SJSA1 (cell line): ENCODE measurements at regions not wholly inside any gene's neighbourhood (a gene's known extent, or its start where the extent isn't known, plus 50 kb on each side); places are given as distances from the start of the nearest gene placed in this dataset.

Experiments used
- DNase-seq, 2 experiments: peaks; one replicate each; pipeline ENCODE4 v3.0.0-alpha.2; 2015 to 2020; ENCODE audit warnings: low spot score in 2 of 2, low read depth in 1 of 2
- H3K27ac ChIP-seq: fragments of 250-450 bp; sonication (Bioruptor Pico); 2 replicates; pipeline ENCODE4 v1.5.1; 2020; ENCODE audit warnings: mild to moderate bottlenecking, moderate library complexity
- H3K27me3 ChIP-seq: fragments of 250-450 bp; sonication (Bioruptor Pico); replicated peaks from 2 replicates; pipeline ENCODE4 v1.5.1; 2020; ENCODE audit warnings: mild to moderate bottlenecking, moderate library complexity
- H3K36me3 ChIP-seq: fragments of 250-450 bp; sonication (Bioruptor Pico); 2 replicates; pipeline ENCODE4 v1.5.1; 2020; ENCODE audit warnings: mild to moderate bottlenecking
- H3K4me1 ChIP-seq: fragments of 250-450 bp; sonication (Bioruptor Pico); replicated peaks from 2 replicates; pipeline ENCODE4 v1.6.1; 2021; ENCODE audit warnings: mild to moderate bottlenecking
- H3K4me3 ChIP-seq: fragments of 250-450 bp; sonication (Bioruptor Pico); 2 replicates; pipeline ENCODE4 v1.5.1; 2020; ENCODE audit warnings: mild to moderate bottlenecking
- H3K9me3 ChIP-seq: fragments of 250-450 bp; sonication (Bioruptor Pico); replicated peaks from 2 replicates; pipeline ENCODE4 v1.5.1; 2020; ENCODE audit warnings: mild to moderate bottlenecking

- H3K27me3 ChIP-seq = no peaks in the 10 kb centered on the region
Measured at GRCh38 chr1:232267092-232267836, 362.7 kb downstream of the SIPA1L2 start.

GRCh38 chr1:232263452-232263851 lies 366.5 kb downstream of the SIPA1L2 start:
- Histone ChIP-seq H3K27me3 (no peaks in the 10 kb centered on the region), H3K4me3 (no peak overlapping the region), H3K27ac (no peak overlapping the region), H3K9me3 (no peaks in the 10 kb centered on the region), H3K4me1 (peaks cover 4% of the 10 kb centered on the region), H3K36me3 (no peaks in the 10 kb centered on the region)
- DNase-seq = no peak

More at GRCh38 chr1:232267092-232267836, 362.7 kb downstream of the SIPA1L2 start:
- Histone ChIP-seq H3K27ac (no peak overlapping the region), H3K4me3 (no peak overlapping the region), H3K36me3 (no peaks in the 10 kb centered on the region), H3K9me3 (no peaks in the 10 kb centered on the region), H3K4me1 (peaks cover 12% of the 10 kb centered on the region)
- DNase-seq = no peak

GRCh38 chr1:232262991-232263390 lies 366.9 kb downstream of the SIPA1L2 start:
- no peak overlapping the region for H3K27ac ChIP-seq
- no peaks in the 10 kb centered on the region; the same call in 1 of the 2 replicates for H3K4me1 ChIP-seq
- H3K9me3 ChIP-seq = no peaks in the 10 kb centered on the region
- no peak overlapping the region for H3K4me3 ChIP-seq
- no peaks in the 10 kb centered on the region for H3K36me3 ChIP-seq
- DNase-seq = no peak
- H3K27me3 ChIP-seq = no peaks in the 10 kb centered on the region

- no peak for DNase-seq
- no peak overlapping the region for H3K4me3 ChIP-seq
- H3K36me3 ChIP-seq = no peaks in the 10 kb centered on the region
- no peaks in the 10 kb centered on the region for H3K4me1 ChIP-seq
- H3K9me3 ChIP-seq = no peaks in the 10 kb centered on the region
- no peaks in the 10 kb centered on the region for H3K27me3 ChIP-seq
- H3K27ac ChIP-seq = no peak overlapping the region
Measured at GRCh38 chr1:232260861-232261260, 369.1 kb downstream of the SIPA1L2 start.

- no peaks in the 10 kb centered on the region for H3K9me3 ChIP-seq
- no peak overlapping the region for H3K27ac ChIP-seq
- H3K36me3 ChIP-seq = no peaks in the 10 kb centered on the region
- no peak for DNase-seq
- H3K27me3 ChIP-seq = no peaks in the 10 kb centered on the region; the same call in 1 of the 2 replicates
- H3K4me3 ChIP-seq = no peak overlapping the region
- H3K4me1 ChIP-seq = no peaks in the 10 kb centered on the region
Measured at GRCh38 chr1:232260045-232260444, 369.9 kb downstream of the SIPA1L2 start.

- H3K27ac ChIP-seq = no peak overlapping the region
- H3K36me3 ChIP-seq = no peaks in the 10 kb centered on the region
- H3K9me3 ChIP-seq = no peaks in the 10 kb centered on the region
- no peaks in the 10 kb centered on the region; the same call in 1 of the 2 replicates for H3K27me3 ChIP-seq
- H3K4me1 ChIP-seq = no peaks in the 10 kb centered on the region
- no peak for DNase-seq
- no peak overlapping the region for H3K4me3 ChIP-seq
Measured at GRCh38 chr1:232259333-232259732, 370.6 kb downstream of the SIPA1L2 start.

GRCh38 chr1:232252546-232253118 lies 377.3 kb downstream of the SIPA1L2 start:
- no peak for DNase-seq
- Histone ChIP-seq H3K36me3 (no peaks in the 10 kb centered on the region), H3K9me3 (no peaks in the 10 kb centered on the region), H3K4me3 (no peak overlapping the region), H3K27ac (no peak overlapping the region), H3K27me3 (no peaks in the 10 kb centered on the region; the same call in 1 of the 2 replicates), H3K4me1 (no peaks in the 10 kb centered on the region)

- H3K4me3 ChIP-seq = no peak overlapping the region
- no peak for DNase-seq
- H3K4me1 ChIP-seq = no peaks in the 10 kb centered on the region
- no peaks in the 10 kb centered on the region; the same call in 1 of the 2 replicates for H3K27me3 ChIP-seq
- no peaks in the 10 kb centered on the region for H3K36me3 ChIP-seq
- H3K27ac ChIP-seq = no peak overlapping the region
- no peaks in the 10 kb centered on the region for H3K9me3 ChIP-seq
Measured at GRCh38 chr1:232250838-232251237, 379.1 kb downstream of the SIPA1L2 start.

GRCh38 chr1:232249861-232250777 lies 379.8 kb downstream of the SIPA1L2 start:
- Histone ChIP-seq H3K36me3 (no peaks in the 10 kb centered on the region), H3K4me3 (no peak overlapping the region), H3K9me3 (no peaks in the 10 kb centered on the region)

GRCh38 chr1:232249339-232249738 lies 380.6 kb downstream of the SIPA1L2 start:
- H3K27me3 ChIP-seq = no peaks in the 10 kb centered on the region
- no peaks in the 10 kb centered on the region for H3K9me3 ChIP-seq
- DNase-seq = no peak
- H3K36me3 ChIP-seq = no peaks in the 10 kb centered on the region
- no peaks in the 10 kb centered on the region for H3K4me1 ChIP-seq
- H3K4me3 ChIP-seq = no peak overlapping the region
- H3K27ac ChIP-seq = no peak overlapping the region

More at GRCh38 chr1:232249861-232250777, 379.8 kb downstream of the SIPA1L2 start:
- Histone ChIP-seq H3K27ac (no peak overlapping the region), H3K4me1 (no peaks in the 10 kb centered on the region), H3K27me3 (no peaks in the 10 kb centered on the region; the same call in 1 of the 2 replicates)
- DNase-seq = no peak

GRCh38 chr1:232248276-232248820 lies 381.6 kb downstream of the SIPA1L2 start:
- no peak for DNase-seq
- Histone ChIP-seq H3K36me3 (no peaks in the 10 kb centered on the region), H3K4me1 (no peaks in the 10 kb centered on the region), H3K9me3 (no peaks in the 10 kb centered on the region), H3K4me3 (no peak overlapping the region), H3K27me3 (no peaks in the 10 kb centered on the region), H3K27ac (no peak overlapping the region)

- no peak for DNase-seq
- H3K4me3 ChIP-seq = no peak overlapping the region
- H3K36me3 ChIP-seq = no peaks in the 10 kb centered on the region
- H3K27me3 ChIP-seq = no peaks in the 10 kb centered on the region
- no peaks in the 10 kb centered on the region for H3K9me3 ChIP-seq
- no peaks in the 10 kb centered on the region for H3K4me1 ChIP-seq
- H3K27ac ChIP-seq = no peak overlapping the region
Measured at GRCh38 chr1:232247669-232248068, 382.3 kb downstream of the SIPA1L2 start.

- H3K27ac ChIP-seq = no peak overlapping the region
- DNase-seq = no peak
- no peak overlapping the region for H3K4me3 ChIP-seq
- H3K36me3 ChIP-seq = no peaks in the 10 kb centered on the region
- no peaks in the 10 kb centered on the region for H3K9me3 ChIP-seq
- peaks cover 6% of the 10 kb centered on the region; the same call in 1 of the 2 replicates for H3K27me3 ChIP-seq
- no peaks in the 10 kb centered on the region for H3K4me1 ChIP-seq
Measured at GRCh38 chr1:232244426-232244825, 385.5 kb downstream of the SIPA1L2 start.
